Activated CD8-positive, alpha-beta memory T cell treated with anti-CD3 and anti-CD28 coated beads, Interleukin-2, amount 50 U/mL, for 1 hour (primary cell): ENCODE measurements at regions not wholly inside any gene's neighbourhood (a gene's known extent, or its start where the extent isn't known, plus 50 kb on each side); places are given as distances from the start of the nearest gene placed in this dataset.
"Not testable (repeated sequence)": the region's sequence is repeated elsewhere in the genome, so short reads cannot be mapped to it uniquely, and the experiment has no call there.

ENCODE experiments used
- DNase-seq: peaks from one replicate; pipeline ENCODE4 v3.0.0-alpha.2; 2020; ENCODE audit errors: extremely low read depth

DNA sequence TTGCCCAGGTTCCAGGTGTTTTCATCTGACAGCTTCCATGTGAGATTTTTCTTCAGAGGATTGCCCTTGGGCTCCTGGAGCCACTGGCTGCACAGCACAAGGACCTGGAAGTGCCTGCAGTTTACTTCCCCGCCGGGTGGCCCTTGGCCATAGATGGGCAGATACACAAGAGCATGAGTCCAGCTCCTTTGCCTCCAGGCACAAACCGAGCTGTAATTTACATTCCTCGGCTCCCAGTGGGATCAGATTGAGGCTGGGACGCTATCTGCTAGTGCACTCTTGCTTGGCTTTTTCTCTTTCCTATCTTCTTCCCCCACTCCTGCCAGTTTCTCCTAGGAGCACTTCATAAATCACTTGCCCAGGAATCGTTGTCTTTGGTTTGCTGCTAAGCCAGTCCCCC lies 85.4 kb upstream of the RALY start:
- DNase-seq: no peak

DNA sequence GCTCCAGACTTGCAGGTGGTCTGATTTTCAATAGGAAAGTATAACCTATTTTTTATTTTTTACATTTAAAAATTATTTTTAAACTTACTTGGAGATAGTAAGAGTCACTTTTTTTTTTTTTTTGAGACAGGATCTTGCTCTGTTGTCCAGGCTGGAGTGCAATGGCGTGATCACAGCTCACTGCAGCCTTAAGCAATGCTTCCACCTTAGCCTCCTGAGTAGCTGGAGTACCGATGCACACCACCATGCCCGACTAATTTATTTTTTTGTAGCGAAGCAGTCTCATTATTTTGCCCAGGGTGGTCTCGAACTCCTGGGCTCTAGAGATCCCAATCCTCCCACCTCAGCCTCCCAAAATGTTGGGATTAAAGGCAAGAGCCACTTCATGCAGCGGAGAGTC lies 84.8 kb upstream of the RALY start:
- no peak for DNase-seq

DNA sequence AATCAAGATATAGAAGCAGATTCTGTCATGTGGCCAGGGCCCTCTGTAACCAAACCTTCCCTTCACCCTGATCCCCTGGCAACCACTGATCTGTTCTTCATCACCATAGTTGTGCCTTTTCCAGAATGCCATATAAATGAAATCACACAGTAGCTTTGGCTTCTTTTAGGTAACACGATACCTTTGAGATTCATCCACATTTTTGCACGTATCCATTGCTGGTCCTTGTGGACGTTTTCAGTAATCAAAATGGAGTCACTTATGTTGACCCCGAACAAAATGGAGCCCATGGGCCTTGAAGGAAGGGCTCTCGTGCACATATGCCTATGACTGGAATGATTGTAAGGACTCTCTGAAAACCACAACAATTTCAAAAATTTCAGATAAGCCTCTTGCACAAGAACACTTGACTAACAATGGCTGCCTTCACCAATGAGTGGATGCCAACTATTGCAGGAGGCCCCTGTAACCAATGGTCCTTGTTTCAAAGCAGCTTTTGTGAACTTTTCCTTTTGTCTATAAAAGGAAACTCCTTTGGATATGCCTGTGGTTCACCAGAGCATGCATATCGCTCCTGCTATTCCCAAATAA lies 84.3 kb upstream of the RALY start:
- DNase-seq: no peak

DNA sequence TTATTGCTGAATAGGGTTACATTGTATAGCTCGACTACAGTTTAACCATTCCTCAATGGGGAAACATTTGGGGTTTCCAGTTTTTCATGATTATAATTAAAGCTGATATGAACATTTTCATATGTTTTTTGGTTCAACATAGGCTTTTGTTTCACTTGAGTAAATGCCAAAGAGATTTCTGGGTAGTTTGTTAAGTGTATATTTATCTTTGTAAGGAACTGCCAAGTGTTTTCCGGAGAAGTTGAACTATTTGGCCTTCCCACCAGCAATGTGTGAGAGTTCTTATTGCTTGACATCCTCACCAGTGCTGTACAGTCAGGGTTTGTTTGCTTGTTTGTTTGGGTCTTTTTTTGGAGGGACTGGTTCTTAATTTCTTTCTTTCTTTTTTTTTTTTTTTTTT lies 83.7 kb upstream of the RALY start:
- DNase-seq: no peak

DNA sequence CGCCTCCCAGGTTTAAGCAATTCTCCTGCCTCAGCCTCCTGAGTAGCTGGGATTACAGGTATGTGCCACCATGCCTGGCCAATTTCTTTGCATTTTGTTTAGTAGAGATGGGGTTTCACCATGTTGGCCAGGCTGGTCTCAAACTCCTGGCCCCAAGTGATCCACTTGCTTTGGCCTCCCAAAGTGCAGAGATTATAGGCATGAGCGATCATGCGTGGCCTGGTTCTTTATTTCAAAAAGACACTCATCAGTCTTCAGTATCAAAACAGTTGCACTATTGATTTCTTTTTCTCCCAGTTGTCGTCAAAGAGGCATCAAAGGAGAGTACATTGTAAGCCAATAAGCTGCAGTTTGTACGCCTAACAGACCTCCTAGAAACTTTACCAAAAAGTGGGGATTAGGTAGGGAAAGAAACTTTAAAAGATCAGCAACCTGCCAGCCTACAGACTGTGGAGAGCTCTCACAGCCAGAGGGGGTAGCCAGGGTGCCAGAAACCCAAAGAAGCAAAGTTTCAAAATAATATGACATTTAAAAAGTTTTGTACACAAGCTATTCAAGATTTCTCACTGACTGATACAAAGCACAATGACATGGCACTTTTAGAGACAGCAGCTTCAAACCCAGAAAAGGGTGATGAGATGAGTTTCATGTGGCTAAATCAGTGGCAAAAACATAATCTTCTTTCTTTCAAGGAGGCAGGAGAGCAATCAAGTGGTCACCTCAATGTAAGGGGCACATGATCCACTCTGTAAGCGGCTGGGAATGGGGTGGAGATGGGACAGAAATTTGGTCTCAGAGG lies 83.0 kb upstream of the RALY start:
- no peak for DNase-seq

DNA sequence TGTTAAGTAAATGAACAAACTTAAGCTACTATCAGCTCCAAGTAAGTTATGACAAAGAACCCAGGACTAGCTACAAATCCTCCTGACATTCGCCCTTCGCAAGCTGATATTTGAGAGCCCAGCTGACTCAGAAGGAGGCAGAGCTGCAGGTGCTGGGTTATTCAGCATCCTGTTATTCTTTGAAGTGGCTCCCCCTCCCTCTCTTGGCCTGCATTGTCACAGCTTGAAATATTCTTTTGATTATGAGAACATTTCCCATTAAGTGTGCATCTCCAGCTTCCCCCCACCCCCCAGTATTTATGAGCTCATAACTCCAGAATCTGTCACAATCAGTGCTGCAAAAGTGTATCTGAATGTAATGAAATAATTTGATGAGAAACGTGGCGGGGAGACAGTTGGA lies 78.8 kb upstream of the RALY start:
- peak; percentile 1 for DNase-seq

DNA sequence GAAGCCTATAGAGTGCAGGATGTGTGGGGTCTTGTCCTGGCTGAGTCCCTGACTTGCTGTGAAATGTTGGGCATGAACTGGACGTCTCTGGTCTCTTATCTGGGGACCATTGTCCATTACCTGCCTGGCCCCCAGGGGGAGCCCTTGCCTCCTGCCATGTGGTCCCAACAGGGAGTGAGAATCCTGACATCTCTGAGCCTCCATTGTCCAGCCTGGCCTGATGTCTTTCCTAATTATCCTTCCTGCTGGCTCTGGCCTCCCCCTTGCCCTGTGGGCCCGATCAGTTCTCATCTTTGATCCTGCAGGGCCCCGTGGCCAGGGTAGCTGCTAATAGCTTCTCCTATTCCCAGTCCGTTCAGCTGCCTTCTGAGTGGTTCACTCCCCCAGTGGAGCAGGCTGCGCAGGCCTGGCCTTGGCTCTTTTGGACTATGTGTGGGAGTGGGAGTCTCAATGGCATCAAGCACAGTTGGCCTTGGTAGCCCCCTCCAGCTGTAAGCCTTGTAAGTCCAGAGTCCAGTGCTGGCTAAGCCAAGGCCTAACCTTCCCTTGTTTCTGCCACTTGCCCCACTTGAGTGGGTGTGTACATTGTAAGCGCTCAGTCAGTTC lies 77.9 kb upstream of the RALY start:
- peak; percentile 4 for DNase-seq

DNA sequence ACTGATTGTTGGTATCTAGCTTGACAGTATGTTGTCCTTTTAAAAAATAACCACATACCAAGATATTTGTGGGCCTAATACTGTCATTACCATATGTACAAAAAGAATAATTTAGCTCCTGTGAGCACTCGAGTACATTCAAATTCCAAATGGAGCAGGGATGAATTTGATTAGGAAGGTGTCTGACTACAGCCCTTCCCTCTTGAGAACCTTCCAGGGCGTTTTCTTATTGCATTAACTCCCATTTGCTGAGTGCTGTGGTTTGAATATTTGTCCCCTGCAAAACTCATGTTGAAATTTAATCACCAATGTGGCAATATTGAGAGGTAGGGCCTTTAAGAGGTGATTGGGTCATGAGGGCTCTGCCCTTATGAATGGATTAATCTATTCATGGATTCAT lies 76.9 kb upstream of the RALY start:
- DNase-seq: no peak

DNA sequence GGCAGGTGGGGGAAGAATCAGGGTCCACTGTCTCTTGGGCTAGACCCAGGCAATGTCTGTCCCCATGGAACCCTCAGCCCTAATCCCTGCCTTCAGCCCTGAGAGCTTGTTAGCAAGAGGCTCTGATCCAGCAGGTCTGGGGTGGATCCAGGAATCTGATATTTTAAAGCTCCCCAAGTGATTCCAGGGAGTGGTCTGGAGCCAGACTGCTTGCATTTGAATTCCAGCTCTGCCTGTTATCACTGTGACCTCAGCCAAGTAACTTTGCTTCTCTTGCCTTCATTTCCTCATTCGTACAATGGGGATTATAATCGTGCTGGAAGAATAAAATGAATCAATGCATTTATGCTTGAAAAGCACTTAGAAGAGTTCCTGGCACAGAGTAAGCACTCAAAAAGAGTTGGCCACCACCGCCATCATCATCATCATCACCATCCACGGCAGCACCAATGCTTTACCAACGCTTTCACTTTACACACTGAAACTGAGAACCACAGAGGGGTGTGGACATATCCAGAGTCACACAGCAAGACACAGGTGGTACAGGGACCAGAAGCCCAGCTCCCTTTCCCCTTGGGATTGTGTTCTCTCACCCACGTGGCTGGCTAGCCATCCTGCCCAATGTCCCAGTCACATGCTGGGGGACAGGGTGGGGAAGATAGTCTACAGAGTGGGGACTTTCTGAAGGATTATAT lies 75.7 kb upstream of the RALY start:
- no peak for DNase-seq

DNA sequence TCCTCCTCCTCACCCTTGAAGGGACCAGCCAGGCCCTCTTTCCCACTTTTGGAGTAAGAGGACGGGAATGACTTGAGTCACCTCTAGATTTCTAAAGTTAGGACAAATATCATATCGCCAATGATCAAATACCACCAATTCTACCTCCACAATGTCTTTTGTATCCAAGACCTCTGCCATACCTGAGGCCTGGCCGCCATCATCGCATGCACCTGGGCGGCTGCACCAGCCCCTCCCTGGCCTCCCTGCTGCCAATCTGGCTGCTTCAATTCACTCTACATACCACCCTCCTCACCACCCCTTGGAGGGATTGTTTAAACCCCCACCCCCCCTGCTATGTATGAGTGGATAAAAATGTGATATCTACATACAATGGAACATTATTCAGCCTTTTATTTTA lies 75.0 kb upstream of the RALY start:
- DNase-seq: no peak

DNA sequence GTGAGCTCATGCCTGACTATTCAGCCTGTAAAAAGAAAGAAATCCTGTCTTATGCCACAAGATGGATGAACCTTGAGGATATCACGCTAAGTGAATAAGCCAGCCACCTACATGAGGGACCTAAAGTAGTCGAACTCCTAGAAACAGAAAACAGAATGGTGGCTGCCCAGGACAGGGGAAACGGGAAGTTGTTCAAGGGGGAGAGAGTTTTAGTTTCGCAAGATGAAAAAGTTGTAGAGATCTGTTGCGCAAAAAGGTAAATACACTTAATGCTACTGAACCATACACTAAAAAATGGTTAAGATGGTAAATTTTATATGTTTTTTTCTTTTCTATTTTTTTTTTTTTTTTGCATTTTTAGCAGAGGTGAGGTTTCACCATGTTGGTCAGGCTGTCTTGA lies 74.1 kb upstream of the RALY start:
- no peak for DNase-seq

DNA sequence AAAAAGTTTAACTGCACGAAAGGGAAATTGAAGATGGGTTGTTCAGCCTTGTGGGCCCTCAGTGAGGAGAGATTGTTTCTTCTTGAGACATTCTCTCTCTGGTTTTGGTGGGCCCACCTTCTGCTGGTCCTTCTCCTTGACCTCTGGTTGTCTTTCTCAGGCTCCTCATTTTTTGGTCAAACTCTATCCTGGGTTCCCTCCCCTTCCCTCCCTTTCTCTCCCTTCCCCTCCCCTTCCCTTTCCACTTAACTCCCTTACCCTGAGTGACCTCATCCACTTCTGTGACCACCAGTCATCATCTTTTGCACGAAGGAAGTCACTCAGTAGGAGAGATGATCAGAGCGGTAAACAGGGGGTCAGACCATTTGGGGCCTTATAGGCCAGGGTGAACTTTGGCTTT lies 71.5 kb upstream of the RALY start:
- no peak for DNase-seq

DNA sequence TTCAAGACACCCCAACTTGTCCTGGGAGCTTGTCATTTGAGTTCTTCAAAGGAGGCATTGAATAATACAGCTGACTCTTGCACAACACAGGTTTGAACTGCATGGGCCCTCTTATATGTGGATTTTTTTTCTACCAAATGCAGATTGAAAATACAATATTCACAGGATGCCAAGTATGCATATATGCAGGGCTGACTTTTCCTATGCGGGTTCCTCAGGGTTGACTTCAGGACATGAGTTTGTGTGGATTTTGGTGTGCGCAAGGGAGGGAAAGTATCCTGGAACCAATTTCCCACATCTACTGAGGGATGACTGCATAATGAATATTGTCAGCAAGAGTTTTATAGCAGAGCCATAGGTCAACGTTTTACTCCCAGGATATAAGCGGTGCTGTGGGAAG lies 70.0 kb upstream of the RALY start:
- no peak for DNase-seq

DNA sequence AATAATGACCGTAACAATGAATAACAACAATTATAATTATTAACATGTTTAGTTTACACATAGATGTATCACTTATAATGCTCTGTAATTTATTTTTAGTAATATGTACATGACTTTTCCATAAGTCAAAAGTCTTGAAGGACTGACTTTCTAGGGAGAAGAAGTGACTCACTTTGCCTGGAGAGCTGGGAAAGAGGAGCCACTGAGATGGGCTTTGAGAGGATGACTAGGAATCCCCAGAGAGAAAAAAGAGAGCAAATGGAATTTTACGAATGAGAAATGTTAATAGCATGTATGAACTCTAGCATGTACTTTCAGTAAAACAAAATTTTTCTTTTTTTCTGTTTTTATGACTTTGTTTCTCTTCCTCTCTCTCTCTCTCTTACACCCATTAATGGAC lies 67.8 kb upstream of the RALY start:
- DNase-seq: no peak

DNA sequence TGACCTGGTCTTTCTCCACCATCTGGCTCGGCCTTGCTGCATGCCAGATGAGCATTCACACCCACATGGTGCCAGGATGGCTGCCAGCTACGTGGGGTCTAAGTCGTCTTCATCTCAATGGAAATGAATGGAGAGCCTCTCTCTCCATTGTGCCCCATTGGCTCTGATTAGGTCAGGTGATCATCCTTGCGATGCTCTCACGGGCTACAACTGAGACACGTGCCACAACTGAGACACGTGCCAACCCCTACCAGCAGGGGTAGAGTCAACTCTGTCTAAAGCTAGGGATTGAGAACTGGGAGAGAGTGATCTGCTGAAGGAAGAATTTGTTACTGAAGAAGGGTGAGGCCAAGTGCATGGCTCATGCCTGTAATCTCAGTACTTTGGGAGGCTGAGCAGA lies 67.3 kb upstream of the RALY start:
- DNase-seq: no peak

DNA sequence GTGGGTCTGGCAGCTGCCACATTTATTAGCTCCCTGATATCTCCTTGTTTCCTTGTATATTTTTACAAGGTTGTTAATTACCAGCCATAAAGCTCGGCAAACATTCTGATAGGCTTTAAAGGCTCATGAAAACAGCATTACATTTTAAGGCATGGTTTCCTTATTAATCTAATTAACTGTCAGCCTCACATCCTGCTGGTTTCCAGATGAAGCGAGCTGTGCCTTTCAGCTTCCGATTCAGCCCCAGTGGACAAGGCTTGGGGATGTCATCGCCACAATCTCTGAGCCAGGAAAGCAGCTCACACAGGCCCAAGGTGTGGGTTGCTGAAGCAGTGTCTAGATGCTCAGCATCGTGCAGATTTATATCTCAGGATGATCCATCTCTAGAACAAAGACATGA lies 66.0 kb upstream of the RALY start:
- no peak for DNase-seq

DNA sequence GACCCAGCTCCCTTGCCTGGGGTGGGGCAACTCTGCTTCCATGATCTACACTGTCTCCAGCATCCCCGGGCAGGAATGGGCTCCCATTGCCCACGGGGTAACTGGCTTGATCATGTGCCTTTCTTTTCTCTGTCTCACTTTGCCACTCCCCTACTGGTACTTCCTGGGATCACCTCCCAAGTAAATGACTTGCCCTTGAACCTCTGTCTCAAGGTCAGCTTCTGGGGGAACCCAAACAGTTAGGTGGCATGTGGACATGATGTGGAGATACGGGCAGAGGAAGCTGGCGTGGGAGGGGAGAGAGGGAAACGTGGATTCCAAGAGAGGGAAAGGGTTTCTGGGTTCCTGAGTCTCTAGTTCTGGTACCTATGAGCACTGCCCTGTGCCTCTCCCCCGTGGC lies 63.8 kb upstream of the RALY start:
- no peak for DNase-seq

DNA sequence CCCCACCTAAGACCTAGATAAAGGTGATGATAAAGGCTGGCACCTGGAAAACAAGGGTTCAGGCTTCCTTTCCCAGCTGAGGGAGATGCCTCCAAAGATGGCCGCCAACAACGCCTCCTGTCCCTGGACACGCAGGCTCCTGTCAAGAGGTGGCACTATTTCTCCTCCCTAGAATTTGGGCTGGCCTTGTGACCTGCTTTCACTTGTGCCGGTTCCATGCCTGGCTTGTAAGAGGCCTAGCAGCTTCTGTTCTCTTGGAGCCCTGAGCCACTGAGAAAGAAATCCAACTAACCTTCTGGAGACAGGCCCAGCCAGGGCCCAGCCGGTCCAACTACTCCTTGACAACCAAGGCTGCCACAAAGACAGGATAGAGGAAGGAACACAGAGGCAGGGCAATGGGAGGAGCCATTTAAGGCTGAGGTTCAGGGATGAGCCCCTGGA lies 60.2 kb upstream of the RALY start:
- DNase-seq: no peak

DNA sequence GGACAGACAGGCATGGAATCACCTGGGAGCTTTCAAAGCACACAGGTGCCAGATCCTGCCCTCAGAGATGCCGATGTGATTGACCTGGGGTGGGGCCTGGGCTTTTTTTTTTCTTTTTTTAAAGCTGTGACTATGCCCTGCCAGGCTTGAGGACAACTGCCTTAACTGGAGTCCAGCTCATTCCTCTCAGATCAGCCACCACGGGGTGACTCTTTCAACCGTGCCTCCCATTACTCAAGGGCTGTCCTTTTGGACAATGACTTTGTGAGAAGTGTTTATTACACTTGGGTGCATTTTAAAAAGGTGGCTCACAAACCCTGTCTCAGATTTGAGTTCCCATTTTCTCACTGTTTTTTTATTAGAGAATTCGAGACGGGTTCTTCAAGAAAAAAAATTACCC lies 57.1 kb upstream of the RALY start:
- DNase-seq: no peak

DNA sequence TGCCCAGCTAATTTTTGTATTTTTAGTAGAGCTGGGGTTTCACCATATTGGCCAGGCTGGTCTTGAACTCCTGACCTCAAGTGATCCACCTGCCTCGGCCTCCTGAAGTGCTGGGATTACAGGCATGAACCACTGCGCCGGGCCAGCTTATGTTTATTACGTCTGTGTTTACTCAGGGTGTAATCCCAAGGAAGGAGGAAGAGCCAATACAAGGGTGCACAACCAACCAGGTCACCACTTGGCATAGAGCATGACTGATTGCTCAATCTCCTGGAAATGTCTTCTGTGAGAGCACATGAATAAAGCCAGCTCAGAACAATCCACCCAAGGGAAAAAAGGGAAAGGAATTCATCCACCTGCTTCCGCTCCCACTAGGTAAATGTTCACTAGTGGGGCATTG lies 54.7 kb upstream of the RALY start:
- not testable (repeated sequence) for DNase-seq

DNA sequence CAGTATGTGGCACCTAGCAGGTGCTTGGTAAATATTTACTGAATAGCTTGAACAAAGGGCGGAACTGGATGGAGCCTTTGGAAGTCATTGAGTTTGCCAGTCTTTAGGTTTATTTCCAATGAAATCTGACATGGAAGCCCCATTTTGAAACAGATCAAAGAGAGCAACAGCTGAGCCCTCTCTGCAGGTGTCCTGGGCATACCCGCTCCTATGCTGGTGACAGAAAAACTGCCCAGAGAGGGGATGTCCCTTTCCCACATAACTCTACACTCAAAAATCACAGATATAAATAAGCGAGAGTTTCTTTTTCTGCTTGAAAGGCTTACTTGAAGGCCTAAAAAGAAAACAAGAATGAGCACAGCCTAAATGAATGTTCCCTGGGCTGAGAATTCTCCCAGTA lies 53.0 kb upstream of the RALY start:
- DNase-seq: no peak
